ACHN (cell line): ENCODE measurements at regions not wholly inside any gene's neighbourhood (a gene's known extent, or its start where the extent isn't known, plus 50 kb on each side); places are given as distances from the start of the nearest gene placed in this dataset.

ENCODE experiments used
- DNase-seq: peaks from one replicate; pipeline ENCODE4 v3.0.0-alpha.2; 2015
- in situ Hi-C: cut with HindIII; loops from 2 replicates; pipeline ENCODE4 v1.10.0; 2017; ENCODE audit warnings: low sequenced_read_pairs, low pct_ligation_motif_present, low pct_unique_long_range_greater_than_20kb

GRCh38 chr22:47248925-47249324 is 486.5 kb downstream of the TBC1D22A start:
- in situ Hi-C loops = no loop called here
- DNase-seq = no peak

- in situ Hi-C loops = no loop called here
- DNase-seq = no peak
These were observed 485.3 kb downstream of the TBC1D22A start for GRCh38 chr22:47247579-47248240.

- no peak for DNase-seq
- in situ Hi-C loops = no loop called here
These were observed 483.3 kb downstream of the TBC1D22A start for GRCh38 chr22:47245786-47246185.

GRCh38 chr22:47245286-47245685 is 482.8 kb downstream of the TBC1D22A start:
- DNase-seq = no peak
- in situ Hi-C loops = no loop called here

- no peak for DNase-seq
- in situ Hi-C loops = no loop called here
These were observed 477.7 kb downstream of the TBC1D22A start for GRCh38 chr22:47240116-47240515.

- no peak for DNase-seq
- in situ Hi-C loops = no loop called here
These were observed 477.0 kb downstream of the TBC1D22A start for GRCh38 chr22:47239474-47239860.

GRCh38 chr22:47238690-47239473 is 476.4 kb downstream of the TBC1D22A start:
- no peak for DNase-seq
- in situ Hi-C loops = no loop called here

GRCh38 chr22:47237890-47238480 is 475.5 kb downstream of the TBC1D22A start:
- in situ Hi-C loops = no loop called here
- DNase-seq = no peak

- no peak for DNase-seq
- in situ Hi-C loops = no loop called here
These were observed 474.3 kb downstream of the TBC1D22A start for GRCh38 chr22:47236718-47237117.

- DNase-seq = no peak
These were observed 473.7 kb downstream of the TBC1D22A start for GRCh38 chr22:47236161-47236560.

GRCh38 chr22:47233316-47234243 is 471.1 kb downstream of the TBC1D22A start:
- in situ Hi-C loops = no loop called here
- no peak for DNase-seq

More at GRCh38 chr22:47236161-47236560, 473.7 kb downstream of the TBC1D22A start:
- in situ Hi-C loops = no loop called here

- no peak for DNase-seq
- in situ Hi-C loops = no loop called here
These were observed 470.3 kb downstream of the TBC1D22A start for GRCh38 chr22:47232753-47233152.

GRCh38 chr22:47232197-47232596 is 469.7 kb downstream of the TBC1D22A start:
- no peak for DNase-seq
- in situ Hi-C loops = no loop called here

GRCh38 chr22:47231759-47232158 is 469.3 kb downstream of the TBC1D22A start:
- in situ Hi-C loops = no loop called here
- DNase-seq = no peak

- in situ Hi-C loops = no loop called here
These were observed 468.3 kb downstream of the TBC1D22A start for GRCh38 chr22:47230741-47231140.

GRCh38 chr22:47230251-47230650 is 467.8 kb downstream of the TBC1D22A start:
- DNase-seq = no peak
- in situ Hi-C loops = no loop called here

More at GRCh38 chr22:47230741-47231140, 468.3 kb downstream of the TBC1D22A start:
- no peak for DNase-seq

- in situ Hi-C loops = no loop called here
- no peak for DNase-seq
These were observed 466.3 kb downstream of the TBC1D22A start for GRCh38 chr22:47228767-47229166.

GRCh38 chr22:47225931-47226633 is 463.6 kb downstream of the TBC1D22A start:
- DNase-seq = no peak
- in situ Hi-C loops = no loop called here
